Inferior parietal cortex (tissue), 1 donor: ENCODE measurements at regions not wholly inside any gene's neighbourhood (a gene's known extent, or its start where the extent isn't known, plus 50 kb on each side); places are given as distances from the start of the nearest gene placed in this dataset.
"Not testable (repeated sequence)": the region's sequence is repeated elsewhere in the genome, so short reads cannot be mapped to it uniquely, and the experiment has no call there.

ENCODE experiments used
- DNase-seq: peaks from one replicate; pipeline ENCODE4 v3.0.0-alpha.2; 2016; ENCODE audit errors: extremely low spot score

DNA sequence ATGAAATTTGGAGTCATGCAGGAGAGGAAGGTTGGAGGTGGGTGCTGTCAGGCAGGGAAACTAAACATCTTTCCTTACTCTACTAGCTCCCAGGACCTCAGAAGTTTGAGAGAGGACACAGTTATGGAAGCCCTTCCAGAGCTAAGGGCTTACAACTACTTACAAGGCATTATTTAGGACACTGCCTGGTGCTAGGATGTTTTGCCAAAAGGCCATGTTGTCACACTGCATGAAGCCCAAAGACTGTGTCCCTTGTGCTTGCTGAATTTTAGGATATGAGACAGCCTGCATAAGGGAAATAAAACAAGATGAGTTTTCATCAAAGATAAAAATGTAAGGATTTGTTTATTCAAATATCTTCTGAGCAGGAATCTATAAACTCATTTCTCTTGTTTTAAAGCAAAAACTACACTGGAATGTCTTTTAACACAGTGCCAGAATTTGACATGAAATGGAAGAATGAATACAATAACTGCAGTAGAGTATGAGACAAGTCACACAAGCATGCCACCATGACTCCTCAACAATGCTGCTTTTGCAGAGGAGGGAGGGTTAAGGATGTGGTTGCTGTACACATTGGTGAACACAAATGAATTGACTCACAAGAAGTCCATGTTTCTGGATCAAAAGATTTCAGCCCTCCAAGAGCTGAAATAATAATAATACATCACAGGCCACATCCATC lies 258.4 kb downstream of the SPRY2 start:
- no peak for DNase-seq

GRCh38 chr13:80074811-80075210 lies 266.1 kb downstream of the SPRY2 start:
- no peak for DNase-seq

- no peak for DNase-seq
Observed at GRCh38 chr13:80074143-80074752, 266.7 kb downstream of the SPRY2 start.

- DNase-seq, result no peak
Observed at GRCh38 chr13:80072231-80072630, 268.7 kb downstream of the SPRY2 start.

DNA sequence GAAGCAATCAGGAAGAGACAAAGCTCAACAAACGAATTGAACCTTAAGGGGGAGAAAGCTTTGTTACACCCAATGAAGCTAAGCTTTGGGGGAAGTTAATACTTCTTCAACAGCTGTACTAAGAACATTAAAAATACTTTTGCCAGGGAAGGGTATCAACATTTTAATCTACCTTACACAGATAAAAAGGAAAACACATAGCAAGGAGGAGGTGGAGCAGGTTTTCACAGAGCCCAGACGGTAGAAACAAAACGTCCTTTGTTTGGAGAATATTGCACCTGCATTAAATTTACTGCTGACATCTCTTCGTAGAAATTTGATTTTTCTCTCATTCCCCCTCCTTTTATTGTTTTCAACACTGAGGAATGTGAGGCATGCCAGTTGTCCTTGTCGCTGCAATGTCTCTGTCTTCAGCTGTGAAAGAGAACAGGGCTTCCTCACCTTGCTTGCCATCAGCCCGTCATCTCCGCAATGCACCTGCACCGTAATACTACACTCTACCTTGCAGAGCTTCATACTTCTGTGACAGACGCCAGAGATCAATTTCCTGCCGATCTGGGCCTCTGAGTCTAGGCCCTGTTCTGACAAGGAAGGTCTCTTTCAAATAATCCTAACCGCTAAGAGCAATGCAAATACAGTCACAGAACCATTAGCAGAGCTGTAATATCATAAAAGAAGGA lies 270.8 kb downstream of the SPRY2 start:
- no peak for DNase-seq

GRCh38 chr13:80069374-80069773 lies 271.6 kb downstream of the SPRY2 start:
- DNase-seq, result no peak

- no peak for DNase-seq
Observed at GRCh38 chr13:80065996-80066395, 274.9 kb downstream of the SPRY2 start.

DNA sequence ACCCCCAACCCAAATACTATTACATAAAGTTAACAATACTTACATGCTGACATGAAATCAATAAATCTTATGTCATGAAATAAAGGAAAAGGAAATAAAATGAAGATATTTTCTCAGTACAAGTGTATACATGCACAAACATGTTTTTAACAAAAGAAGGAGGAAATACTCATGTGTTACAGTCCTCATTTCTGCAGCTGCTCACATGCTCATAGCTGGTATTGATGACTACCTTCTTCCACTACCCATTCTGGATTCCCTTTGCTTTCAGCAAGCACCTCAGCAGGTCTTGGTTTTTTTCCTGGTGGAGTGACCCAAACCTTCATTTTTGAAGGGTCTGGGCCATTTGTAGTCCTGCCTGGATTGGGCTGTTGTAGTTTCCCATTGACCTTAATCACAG lies 278.5 kb downstream of the SPRY2 start:
- not testable (repeated sequence) for DNase-seq

DNA sequence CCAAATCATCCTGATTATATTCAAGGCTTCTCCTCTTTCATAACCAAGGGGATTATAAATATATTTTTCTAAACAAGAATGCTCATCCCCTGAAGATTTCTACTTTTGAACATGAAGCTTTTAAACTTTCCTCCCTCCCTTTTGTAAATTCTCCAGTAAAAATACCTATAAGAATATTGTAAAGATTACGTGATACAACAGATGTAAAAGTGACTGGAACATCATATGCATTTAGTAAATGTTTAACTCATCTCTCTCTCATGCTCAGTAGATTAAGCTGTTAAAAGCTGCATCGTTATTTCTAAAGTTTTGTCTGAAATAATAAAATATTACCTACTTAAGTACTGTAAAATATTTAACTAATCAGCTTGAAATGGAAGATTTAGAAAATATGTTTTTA lies 281.1 kb downstream of the SPRY2 start:
- DNase-seq, result no peak

- DNase-seq, result no peak
Observed at GRCh38 chr13:80058626-80059025, 282.3 kb downstream of the SPRY2 start.

- DNase-seq, result peak; percentile 55
Observed at GRCh38 chr13:80055847-80056246, 285.1 kb downstream of the SPRY2 start.

DNA sequence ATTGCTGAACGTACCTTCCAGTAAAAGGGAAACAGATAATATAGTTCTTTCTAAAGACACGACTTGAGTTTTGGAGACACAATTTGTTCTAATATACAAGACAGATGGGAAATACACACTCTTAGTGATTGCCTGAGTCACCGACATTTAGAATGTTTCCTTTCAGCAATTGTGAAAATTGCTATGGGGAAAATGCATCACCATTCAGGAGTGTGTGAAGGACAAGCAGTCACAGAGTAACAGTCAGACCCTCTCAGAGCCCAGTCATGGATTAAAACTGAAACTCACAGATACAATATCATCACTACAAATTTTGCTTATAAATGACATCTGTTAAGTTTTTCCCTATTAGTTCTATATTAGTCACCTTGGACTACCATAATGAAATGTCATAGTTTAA lies 286.1 kb downstream of the SPRY2 start:
- DNase-seq, result peak; percentile 32

GRCh38 chr13:80052286-80052685 lies 288.6 kb downstream of the SPRY2 start:
- no peak for DNase-seq

DNA sequence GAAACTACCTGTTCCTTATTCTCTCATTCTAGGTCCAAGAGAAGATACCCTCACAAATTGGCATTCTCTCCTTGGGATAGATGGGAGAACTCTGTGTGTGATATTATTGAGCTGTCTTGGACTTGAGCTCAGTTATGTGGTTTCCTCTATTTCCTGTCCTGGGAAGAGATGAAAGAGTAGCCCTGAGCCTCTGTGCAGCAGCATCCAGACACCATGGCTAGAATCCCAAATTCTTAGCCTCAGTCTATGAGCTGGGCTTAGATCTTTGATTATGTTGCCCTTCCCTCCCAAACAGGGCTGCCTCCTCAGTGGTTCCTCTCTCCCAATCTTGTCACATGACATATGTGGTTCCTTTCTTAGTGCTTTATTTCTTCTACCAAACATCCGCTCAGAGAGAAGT lies 290.7 kb downstream of the SPRY2 start:
- no peak for DNase-seq

GRCh38 chr13:80048802-80049201 lies 292.1 kb downstream of the SPRY2 start:
- DNase-seq, result peak; percentile 79

- no peak for DNase-seq
Observed at GRCh38 chr13:80048030-80048429, 292.9 kb downstream of the SPRY2 start.

DNA sequence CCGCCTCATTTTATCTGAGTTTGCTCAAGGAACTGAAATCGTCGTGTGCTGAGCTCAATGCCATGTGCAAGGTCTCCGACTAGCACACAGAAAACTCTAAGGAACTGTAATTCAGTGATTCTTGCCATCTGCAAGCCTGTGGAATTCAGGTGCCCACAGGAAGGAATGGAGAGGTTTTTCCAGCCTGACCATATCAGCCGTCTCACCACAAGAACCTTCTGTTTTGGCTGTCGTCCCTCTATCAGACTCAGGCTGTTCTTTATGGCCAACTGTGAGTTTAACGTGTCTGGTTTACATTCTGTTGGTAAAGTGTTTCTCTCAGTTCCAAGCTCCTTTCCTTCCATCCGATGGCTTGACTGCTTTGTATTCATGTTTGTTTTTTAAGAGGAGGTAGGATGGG lies 293.5 kb downstream of the SPRY2 start:
- no peak for DNase-seq

GRCh38 chr13:80040981-80041317 lies 300.0 kb downstream of the SPRY2 start:
- no peak for DNase-seq

GRCh38 chr13:80040196-80040980 lies 300.5 kb downstream of the SPRY2 start:
- DNase-seq, result peak; percentile 53

DNA sequence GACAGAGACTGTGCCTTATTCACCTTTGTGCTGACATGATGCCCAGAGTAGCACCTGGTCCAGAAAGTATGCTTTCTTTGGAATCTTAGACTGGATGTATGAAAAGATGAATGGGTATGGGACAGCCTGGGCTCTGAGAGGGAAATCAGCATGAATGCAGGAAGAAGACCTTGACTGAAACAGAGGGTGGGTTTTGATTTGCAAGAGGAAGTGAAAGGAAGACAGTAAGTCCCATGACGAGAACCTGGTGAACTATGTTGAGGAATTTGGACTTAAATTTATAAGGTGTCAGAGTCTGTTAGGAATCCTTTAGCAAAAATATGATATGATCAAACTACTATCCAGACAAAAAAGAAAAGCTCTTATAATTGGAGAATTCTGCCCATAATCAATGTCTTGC lies 301.9 kb downstream of the SPRY2 start:
- no peak for DNase-seq

DNA sequence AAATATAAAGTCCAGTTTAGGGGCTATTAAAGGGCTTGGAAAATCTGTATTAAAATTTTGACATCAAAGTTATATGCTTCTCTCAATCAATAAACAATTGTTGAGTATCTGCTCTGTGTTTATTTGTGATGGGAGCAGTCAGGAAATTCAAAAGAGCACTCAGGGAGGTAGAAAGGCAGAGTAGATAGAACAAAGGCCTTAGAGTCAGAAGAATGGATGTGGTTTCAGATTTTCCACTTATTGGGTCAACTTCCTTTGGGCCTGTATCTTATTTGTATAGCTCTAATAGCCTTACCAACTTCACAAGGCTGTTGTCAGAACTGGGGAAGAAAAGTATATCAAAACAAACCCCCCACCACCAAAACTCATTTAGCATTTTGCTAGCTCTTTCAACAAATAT lies 302.6 kb downstream of the SPRY2 start:
- DNase-seq, result no peak

DNA sequence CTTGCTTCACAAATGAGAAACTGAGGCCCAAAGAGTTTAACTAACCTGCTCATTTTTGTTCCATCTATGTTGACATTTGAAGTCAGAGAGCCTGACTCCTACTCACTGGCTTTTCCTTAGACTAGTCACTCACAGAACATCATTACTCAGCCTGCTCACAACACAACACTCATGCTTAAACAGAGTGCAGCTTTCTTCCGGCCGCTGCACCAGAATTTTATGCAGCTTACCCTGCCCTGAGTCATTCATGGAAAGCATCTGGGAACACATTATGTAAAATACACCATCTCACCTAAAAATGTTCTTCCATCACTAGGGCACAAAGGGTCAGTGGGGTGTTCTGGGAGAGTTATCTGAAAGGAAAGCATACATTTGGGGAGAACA lies 303.4 kb downstream of the SPRY2 start:
- DNase-seq, result no peak
